SK-N-SH treated with all-trans-retinoic acid at 6 μM for 48 hours (cell line): ENCODE measurements at regions not wholly inside any gene's neighbourhood (a gene's known extent, or its start where the extent isn't known, plus 50 kb on each side); places are given as distances from the start of the nearest gene placed in this dataset.

Source experiments
- CREB5 ChIP-seq: fragments of 250-450 bp; sonication (Bioruptor Pico); IDR thresholded peaks from 2 replicates; pipeline ENCODE4 v1.5.1; 2020; ENCODE audit warnings: low read depth, mild to moderate bottlenecking, moderate library complexity
- CSRNP3 ChIP-seq: fragments of 250-450 bp; sonication (Bioruptor Pico); IDR thresholded peaks from 2 replicates; pipeline ENCODE4 v1.5.1; 2021; ENCODE audit warnings: mild to moderate bottlenecking, moderate library complexity
- ESRRG ChIP-seq: fragments of 250-450 bp; sonication (Bioruptor Pico); IDR thresholded peaks from 2 replicates; pipeline ENCODE4 v1.6.1; 2021; ENCODE audit warnings: mild to moderate bottlenecking
- GLIS3 ChIP-seq: fragments of 250-450 bp; sonication (Bioruptor Pico); IDR thresholded peaks from 2 replicates; pipeline ENCODE4 v1.5.0; 2020; ENCODE audit warnings: mild to moderate bottlenecking, moderate library complexity
- PATZ1 ChIP-seq: fragments of 250-450 bp; sonication (Bioruptor Pico); IDR thresholded peaks from 2 replicates; pipeline ENCODE4 v1.8.0; 2020; ENCODE audit warnings: mild to moderate bottlenecking, moderate library complexity, borderline replicate concordance
- TSHZ2 ChIP-seq: fragments of 250-450 bp; sonication (Bioruptor Pico); IDR thresholded peaks from 2 replicates; pipeline ENCODE4 v1.5.0; 2020; ENCODE audit warnings: mild to moderate bottlenecking, moderate library complexity
- ZFP3 ChIP-seq: fragments of 250-450 bp; sonication (Bioruptor Pico); IDR thresholded peaks from 2 replicates; pipeline ENCODE4 v1.5.0; 2020; ENCODE audit warnings: mild to moderate bottlenecking, moderate library complexity
- ZNF8 ChIP-seq: fragments of 450-650 bp; formaldehyde crosslinking; IDR thresholded peaks from 2 replicates; pipeline ENCODE4 v1.5.0; 2020; ENCODE audit warnings: mild to moderate bottlenecking, moderate library complexity

GRCh38 chr7:85586091-85586490, 399.2 kb upstream of the SEMA3D start:
- no peak for TF ChIP-seq ZFP3 (CRISPR knock-in tag)
- no peak for TF ChIP-seq ESRRG
- no peak for TF ChIP-seq PATZ1 (CRISPR knock-in tag)
- no peak for TF ChIP-seq CSRNP3 (CRISPR knock-in tag)
- no peak for TF ChIP-seq ZNF8 (CRISPR knock-in tag)
- TF ChIP-seq GLIS3 (CRISPR knock-in tag): no peak
- TF ChIP-seq CREB5: no peak
- no peak for TF ChIP-seq TSHZ2
